ENCODE measurements at regions not wholly inside any gene's neighbourhood (a gene's known extent, or its start where the extent isn't known, plus 50 kb on each side); places are given as distances from the start of the nearest gene placed in this dataset.

GRCh38 chr10:4519658-4520402 lies 306.2 kb upstream of the AKR1E2 start:
- no peak for DNase-seq

GRCh38 chr10:4517746-4518145 lies 308.3 kb upstream of the AKR1E2 start:
- no peak for DNase-seq

- no peak for DNase-seq
These were observed 310.3 kb upstream of the AKR1E2 start for GRCh38 chr10:4515721-4516120.

- peak; percentile 9 to 57 for DNase-seq
These were observed 311.4 kb upstream of the AKR1E2 start for GRCh38 chr10:4514445-4515108.

- no peak for DNase-seq
These were observed 313.3 kb upstream of the AKR1E2 start for GRCh38 chr10:4512671-4513240.

- DNase-seq = no peak
These were observed 313.8 kb upstream of the AKR1E2 start for GRCh38 chr10:4512196-4512595.

- DNase-seq = no peak
These were observed 314.5 kb upstream of the AKR1E2 start for GRCh38 chr10:4511509-4511908.

- DNase-seq = no peak
These were observed 316.6 kb upstream of the AKR1E2 start for GRCh38 chr10:4509405-4509804.

- no peak for DNase-seq
These were observed 319.9 kb upstream of the AKR1E2 start for GRCh38 chr10:4506095-4506494.

- DNase-seq = no peak
These were observed 321.5 kb upstream of the AKR1E2 start for GRCh38 chr10:4504550-4504949.

- no peak for DNase-seq
These were observed 322.9 kb upstream of the AKR1E2 start for GRCh38 chr10:4503076-4503475.

GRCh38 chr10:4501306-4501705 lies 324.7 kb upstream of the AKR1E2 start:
- DNase-seq = no peak

GRCh38 chr10:4498711-4499251 lies 327.2 kb upstream of the AKR1E2 start:
- no peak for DNase-seq

GRCh38 chr10:4494551-4494950 lies 331.5 kb upstream of the AKR1E2 start:
- no peak for DNase-seq

GRCh38 chr10:4492202-4492601 lies 333.8 kb upstream of the AKR1E2 start:
- no peak for DNase-seq

- no peak for DNase-seq
These were observed 337.1 kb upstream of the AKR1E2 start for GRCh38 chr10:4488904-4489303.

- no peak for DNase-seq
These were observed 340.4 kb upstream of the AKR1E2 start for GRCh38 chr10:4485636-4486035.

- DNase-seq = no peak
These were observed 342.2 kb upstream of the AKR1E2 start for GRCh38 chr10:4483811-4484210.

GRCh38 chr10:4482659-4483058 lies 343.3 kb upstream of the AKR1E2 start:
- no peak for DNase-seq

- no peak for DNase-seq
These were observed 344.8 kb upstream of the AKR1E2 start for GRCh38 chr10:4481192-4481591.

- DNase-seq = no peak
These were observed 346.7 kb upstream of the AKR1E2 start for GRCh38 chr10:4479342-4479741.

GRCh38 chr10:4477664-4478063 lies 348.3 kb upstream of the AKR1E2 start:
- DNase-seq = no peak

GRCh38 chr10:4475827-4476490 lies 350.0 kb upstream of the AKR1E2 start:
- DNase-seq = no peak

Measured in CD4-positive, alpha-beta T cell treated with Interleukin-4 for 1 hour (primary cell).